Vagina (tissue), 2 donors: ENCODE measurements at regions not wholly inside any gene's neighbourhood (a gene's known extent, or its start where the extent isn't known, plus 50 kb on each side); places are given as distances from the start of the nearest gene placed in this dataset.

Experiments
- DNase-seq, 2 donors: peaks; one replicate each; pipeline ENCODE4 v3.0.0-alpha.2; 2017; ENCODE audit errors: extremely low spot score in 2 of 2
- H3K27ac ChIP-seq: fragments of 200-600 bp; sonication (generic); one replicate; pipeline ENCODE4 v1.5.1; 2019
- H3K27me3 ChIP-seq: fragments of 200-600 bp; sonication (generic); one replicate; pipeline ENCODE4 v1.5.1; 2019
- H3K36me3 ChIP-seq, 2 donors: fragments of 200-600 bp; sonication (generic); one replicate each; pipeline ENCODE4 v1.5.1; 2017 to 2019
- H3K4me1 ChIP-seq: fragments of 200-600 bp; sonication (generic); one replicate; pipeline ENCODE4 v1.5.1; 2019
- H3K4me3 ChIP-seq, 2 donors: fragments of 200-600 bp; sonication (generic); 1 replicate in 1 of 2; 2 replicates in 1 of 2; pipeline ENCODE4 v1.5.1; 2016 to 2019
- H3K9me3 ChIP-seq: fragments of 200-600 bp; sonication (generic); one replicate; pipeline ENCODE4 v1.5.1; 2019
- POLR2A ChIP-seq, 2 donors: fragments of 450-650 bp; IDR thresholded peaks; one replicate each; pipeline ENCODE4 v1.6.1; 2017; ENCODE audit warnings: antibody characterized with exemption in 2 of 2, mild to moderate bottlenecking in 2 of 2, moderate library complexity in 2 of 2
- POLR2AphosphoS5 ChIP-seq, 2 donors: sonication (generic); formaldehyde crosslinking; IDR thresholded peaks; one replicate each; pipeline ENCODE4 v1.9.0; 2017; ENCODE audit warnings: antibody characterized with exemption in 2 of 2, mild to moderate bottlenecking in 2 of 2, low read depth in 1 of 2; ENCODE audit not compliant: insufficient read depth in 1 of 2
- intact Hi-C: fragments of 100-400 bp; cut with DNase I; formaldehyde crosslinking; loops from one replicate; pipeline ENCODE4 v1.15.1; 2023
- TF ChIP-seq, protein P1 (sequence below), 3 experiments: fragments of 450-650 bp in 2 of 3; fragments of 200-600 bp in 1 of 3; sonication (generic) in 1 of 3; IDR thresholded peaks; one replicate each; pipeline ENCODE4 v1.5.1; 2017 to 2019; ENCODE audit warnings: antibody characterized with exemption in 3 of 3, mild to moderate bottlenecking in 2 of 3, moderate library complexity in 2 of 3

- Histone ChIP-seq H3K27me3 (no peaks in the 10 kb centered on the region), H3K36me3 (no peaks in the 10 kb centered on the region), H3K4me1 (no peaks in the 10 kb centered on the region), H3K4me3 (no peak overlapping the region), H3K27ac (no peak overlapping the region), H3K9me3 (no peaks in the 10 kb centered on the region)
- no peak for DNase-seq
- intact Hi-C loops = no loop called here
- TF ChIP-seq POLR2AphosphoS5 (IDR thresholded peaks at IDR 0.05; ENCODE audit: insufficient read depth in 1 of 2, low read depth in 1 of 2) = no peak
- TF ChIP-seq, protein P1, sequence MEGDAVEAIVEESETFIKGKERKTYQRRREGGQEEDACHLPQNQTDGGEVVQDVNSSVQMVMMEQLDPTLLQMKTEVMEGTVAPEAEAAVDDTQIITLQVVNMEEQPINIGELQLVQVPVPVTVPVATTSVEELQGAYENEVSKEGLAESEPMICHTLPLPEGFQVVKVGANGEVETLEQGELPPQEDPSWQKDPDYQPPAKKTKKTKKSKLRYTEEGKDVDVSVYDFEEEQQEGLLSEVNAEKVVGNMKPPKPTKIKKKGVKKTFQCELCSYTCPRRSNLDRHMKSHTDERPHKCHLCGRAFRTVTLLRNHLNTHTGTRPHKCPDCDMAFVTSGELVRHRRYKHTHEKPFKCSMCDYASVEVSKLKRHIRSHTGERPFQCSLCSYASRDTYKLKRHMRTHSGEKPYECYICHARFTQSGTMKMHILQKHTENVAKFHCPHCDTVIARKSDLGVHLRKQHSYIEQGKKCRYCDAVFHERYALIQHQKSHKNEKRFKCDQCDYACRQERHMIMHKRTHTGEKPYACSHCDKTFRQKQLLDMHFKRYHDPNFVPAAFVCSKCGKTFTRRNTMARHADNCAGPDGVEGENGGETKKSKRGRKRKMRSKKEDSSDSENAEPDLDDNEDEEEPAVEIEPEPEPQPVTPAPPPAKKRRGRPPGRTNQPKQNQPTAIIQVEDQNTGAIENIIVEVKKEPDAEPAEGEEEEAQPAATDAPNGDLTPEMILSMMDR (IDR thresholded peaks at IDR 0.05) = no peak
- no peak for TF ChIP-seq POLR2A (IDR thresholded peaks at IDR 0.05)
Measured at GRCh38 chr13:73684286-73684685, 449.9 kb downstream of the KLF12 start.

DNA sequence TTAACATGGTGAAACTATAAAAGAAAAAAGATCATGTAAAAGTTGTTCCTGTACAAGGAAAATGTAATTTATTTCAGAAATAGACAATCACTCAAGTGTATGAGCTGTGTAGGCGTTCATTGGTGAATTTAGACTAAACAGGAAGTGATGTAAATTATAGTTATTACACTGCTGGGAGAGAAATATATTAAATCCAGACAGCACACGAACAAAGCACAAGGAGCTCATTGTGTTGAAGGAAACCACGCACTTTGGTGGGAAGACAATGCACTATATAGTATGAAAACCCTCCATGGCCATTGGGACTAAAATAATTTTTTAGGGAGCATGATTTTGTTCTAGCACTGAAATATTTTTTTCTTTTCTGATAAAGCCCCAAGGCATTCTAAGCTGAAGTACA, 450.5 kb downstream of the KLF12 start:
- Histone ChIP-seq H3K4me1 (no peaks in the 10 kb centered on the region), H3K9me3 (no peaks in the 10 kb centered on the region), H3K36me3 (no peaks in the 10 kb centered on the region), H3K27me3 (no peaks in the 10 kb centered on the region), H3K27ac (no peak overlapping the region), H3K4me3 (no peak overlapping the region)
- intact Hi-C loops = no loop called here
- TF ChIP-seq POLR2A (IDR thresholded peaks at IDR 0.05) (no peak), POLR2AphosphoS5 (IDR thresholded peaks at IDR 0.05; ENCODE audit: insufficient read depth in 1 of 2, low read depth in 1 of 2) (no peak)
- TF ChIP-seq, protein P1 (IDR thresholded peaks at IDR 0.05) = no peak
- no peak for DNase-seq

DNA sequence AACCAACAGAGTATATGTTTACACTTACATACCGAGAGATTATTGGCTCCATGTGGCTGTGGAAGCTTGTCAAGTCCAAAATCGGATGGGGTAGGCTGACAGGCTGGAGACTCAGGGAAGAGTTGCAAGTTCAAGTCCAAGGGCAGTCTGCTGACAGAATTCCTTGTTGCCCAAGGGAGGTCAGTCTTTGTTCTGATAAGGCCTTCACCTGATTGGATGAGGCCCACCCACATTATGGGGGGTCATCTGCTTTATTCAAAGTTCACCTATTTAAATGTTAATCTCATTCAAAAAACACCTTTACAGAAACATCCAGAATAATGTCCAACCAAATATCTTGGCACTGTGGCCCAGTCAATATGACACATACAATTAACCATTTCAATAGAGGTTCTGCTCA, 452.4 kb downstream of the KLF12 start:
- no peaks in the 10 kb centered on the region for H3K9me3 ChIP-seq
- H3K36me3 ChIP-seq = no peaks in the 10 kb centered on the region
- no peak overlapping the region for H3K4me3 ChIP-seq
- no peaks in the 10 kb centered on the region for H3K4me1 ChIP-seq
- intact Hi-C loops = no loop called here
- no peak overlapping the region for H3K27ac ChIP-seq
- TF ChIP-seq POLR2AphosphoS5 (IDR thresholded peaks at IDR 0.05; ENCODE audit: insufficient read depth in 1 of 2, low read depth in 1 of 2) (no peak), POLR2A (IDR thresholded peaks at IDR 0.05) (no peak)
- TF ChIP-seq, protein P1 (IDR thresholded peaks at IDR 0.05) = no peak
- DNase-seq = no peak
- no peaks in the 10 kb centered on the region for H3K27me3 ChIP-seq

DNA sequence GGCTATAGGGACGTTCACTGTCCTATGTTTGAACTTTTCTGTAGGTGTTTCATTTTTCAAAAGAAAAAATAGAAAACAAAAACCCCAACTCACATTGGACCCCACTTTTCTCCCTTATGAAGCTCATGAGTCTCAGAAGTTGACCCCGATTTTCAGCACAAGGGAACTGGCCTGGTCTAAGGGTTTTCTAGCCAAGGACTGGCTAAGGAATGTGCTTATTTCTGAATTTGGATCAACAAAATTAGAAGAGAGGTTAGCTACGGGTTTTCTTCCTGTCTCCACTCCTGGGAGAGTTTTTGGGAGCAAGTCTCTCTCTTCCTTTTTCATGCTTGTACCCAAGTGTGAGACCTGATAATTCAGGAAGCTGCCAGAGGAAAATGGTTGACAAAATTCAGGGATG, 453.2 kb downstream of the KLF12 start:
- Histone ChIP-seq H3K9me3 (no peaks in the 10 kb centered on the region), H3K27me3 (no peaks in the 10 kb centered on the region), H3K4me3 (no peak overlapping the region), H3K36me3 (no peaks in the 10 kb centered on the region), H3K4me1 (no peaks in the 10 kb centered on the region), H3K27ac (no peak overlapping the region)
- intact Hi-C loops = no loop called here
- DNase-seq = no peak
- TF ChIP-seq POLR2AphosphoS5 (IDR thresholded peaks at IDR 0.05; ENCODE audit: insufficient read depth in 1 of 2, low read depth in 1 of 2) = no peak
- TF ChIP-seq, protein P1 (IDR thresholded peaks at IDR 0.05) = no peak
- no peak for TF ChIP-seq POLR2A (IDR thresholded peaks at IDR 0.05)

DNA sequence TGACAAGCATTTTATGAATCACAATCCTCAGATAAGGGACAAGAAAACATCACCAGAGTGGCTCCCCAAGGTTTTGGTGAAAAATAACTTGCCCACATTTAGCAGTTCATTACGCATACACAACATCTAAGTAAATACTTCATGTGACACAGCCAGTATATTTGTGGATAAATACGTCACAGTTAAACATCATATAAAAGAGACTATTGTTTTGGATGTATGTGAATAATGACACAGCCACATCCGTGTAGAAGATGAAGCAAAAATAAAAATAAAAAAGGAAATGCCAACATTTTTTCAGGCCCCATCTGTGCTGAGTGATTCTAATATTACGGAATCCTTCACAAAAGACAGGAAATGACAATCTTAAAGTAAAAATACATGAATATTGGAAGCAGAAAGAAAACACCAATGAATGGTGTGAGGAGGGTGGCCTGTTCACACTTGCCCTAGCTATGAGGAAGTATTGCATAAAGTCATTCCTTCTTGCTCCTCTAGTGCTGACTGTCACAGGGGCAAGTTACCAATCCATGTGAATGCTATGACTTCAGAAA, 457.1 kb downstream of the KLF12 start:
- H3K4me1 ChIP-seq = no peaks in the 10 kb centered on the region
- H3K27me3 ChIP-seq = no peaks in the 10 kb centered on the region
- peak overlapping the region; percentile 37 for H3K27ac ChIP-seq
- no peak for DNase-seq
- no peaks in the 10 kb centered on the region for H3K36me3 ChIP-seq
- TF ChIP-seq, protein P1 (IDR thresholded peaks at IDR 0.05) = no peak
- peak in 1 of 2 donors; percentile 69 for TF ChIP-seq POLR2AphosphoS5 (IDR thresholded peaks at IDR 0.05; ENCODE audit: insufficient read depth in 1 of 2, low read depth in 1 of 2)
- no peak overlapping the region for H3K4me3 ChIP-seq
- intact Hi-C loops = no loop called here
- H3K9me3 ChIP-seq = no peaks in the 10 kb centered on the region
